ENCODE measurements at regions not wholly inside any gene's neighbourhood (a gene's known extent, or its start where the extent isn't known, plus 50 kb on each side); places are given as distances from the start of the nearest gene placed in this dataset.
"Not testable (repeated sequence)": the region's sequence is repeated elsewhere in the genome, so short reads cannot be mapped to it uniquely, and the experiment has no call there.

DNA sequence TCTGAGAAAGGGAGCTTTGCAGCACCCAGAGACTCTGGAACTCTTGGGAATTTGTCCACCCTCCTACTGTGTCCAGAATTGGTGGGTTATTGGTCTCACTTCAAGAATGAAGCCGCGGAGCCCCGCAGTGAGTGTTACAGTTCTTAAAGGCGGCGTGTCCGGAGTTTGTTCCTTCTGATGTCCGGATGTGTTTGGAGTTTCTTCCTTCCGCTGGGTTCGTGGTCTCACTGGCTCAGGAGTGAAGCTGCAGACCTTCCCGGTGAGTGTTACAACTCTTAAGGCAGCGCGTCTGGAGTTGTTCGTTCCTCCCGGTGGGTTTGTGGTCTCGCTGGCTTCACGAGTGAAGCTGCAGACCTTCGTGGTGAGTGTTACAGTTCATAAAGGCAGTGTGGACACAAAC, 824.7 kb downstream of the LRRTM4 start:
- DNase-seq (ENCODE audit: low spot score), result not testable (repeated sequence)

DNA sequence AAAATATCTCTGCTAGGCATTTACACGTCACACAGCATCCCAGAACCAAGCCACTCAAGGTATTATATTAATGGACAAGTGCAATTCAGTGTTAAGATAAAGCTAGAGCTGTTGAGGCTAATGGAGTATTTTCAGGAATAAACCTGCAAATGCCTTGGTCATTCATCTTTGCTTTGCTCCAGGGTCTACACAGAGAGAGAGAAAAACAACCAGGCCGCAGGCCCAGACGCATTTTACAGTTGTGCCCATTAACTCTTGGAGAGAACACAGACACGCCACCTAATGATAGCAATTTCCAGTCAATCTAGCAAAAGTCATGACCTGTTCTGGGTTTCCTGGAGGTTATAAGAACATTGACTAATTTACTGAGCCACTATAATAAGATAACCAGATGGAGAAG, 829.3 kb downstream of the LRRTM4 start:
- DNase-seq (ENCODE audit: low spot score), result no peak

GRCh38 chr2:76688732-76689131, 833.4 kb downstream of the LRRTM4 start:
- no peak for DNase-seq (ENCODE audit: low spot score)

DNA sequence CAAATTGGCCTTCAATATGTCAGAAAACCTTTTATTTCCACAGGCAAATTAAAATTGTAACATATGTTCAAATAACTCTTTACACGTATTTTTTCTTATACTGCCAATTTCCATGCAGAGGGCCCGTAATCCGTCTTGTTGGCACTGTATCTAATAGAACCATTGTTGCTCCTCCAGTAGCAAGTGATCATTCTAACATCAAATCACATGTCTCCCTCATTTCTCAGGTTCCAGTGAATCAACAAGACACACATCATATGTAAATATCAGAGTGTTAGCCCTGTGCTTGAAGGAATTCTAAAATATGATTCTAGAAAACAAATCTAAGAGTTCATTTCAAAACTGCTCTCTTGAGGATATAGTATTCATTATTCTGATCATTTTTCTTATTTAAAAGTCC, 834.3 kb downstream of the LRRTM4 start:
- DNase-seq (ENCODE audit: low spot score), result no peak

DNA sequence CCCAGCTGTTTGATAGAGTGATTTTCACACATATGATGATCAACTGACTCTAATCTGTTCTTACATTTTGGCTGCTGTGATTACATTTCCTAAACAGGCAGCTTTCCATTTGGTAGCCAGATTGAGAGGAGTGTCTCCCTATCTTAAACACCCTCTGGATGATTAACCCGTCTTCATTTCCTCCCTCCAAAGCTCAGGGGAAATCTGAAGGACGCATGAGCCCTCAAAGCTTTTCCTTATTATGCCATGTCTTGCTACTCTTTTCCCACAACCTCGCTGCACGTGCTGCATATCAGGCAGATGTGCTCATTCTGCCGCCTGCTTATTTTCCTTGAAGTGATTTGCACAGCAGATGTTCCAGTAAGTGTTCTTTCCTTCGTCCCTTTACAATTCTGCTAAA, 837.4 kb downstream of the LRRTM4 start:
- DNase-seq (ENCODE audit: low spot score), result no peak

GRCh38 chr2:76679025-76679396, 843.2 kb downstream of the LRRTM4 start:
- no peak for DNase-seq (ENCODE audit: low spot score)

DNA sequence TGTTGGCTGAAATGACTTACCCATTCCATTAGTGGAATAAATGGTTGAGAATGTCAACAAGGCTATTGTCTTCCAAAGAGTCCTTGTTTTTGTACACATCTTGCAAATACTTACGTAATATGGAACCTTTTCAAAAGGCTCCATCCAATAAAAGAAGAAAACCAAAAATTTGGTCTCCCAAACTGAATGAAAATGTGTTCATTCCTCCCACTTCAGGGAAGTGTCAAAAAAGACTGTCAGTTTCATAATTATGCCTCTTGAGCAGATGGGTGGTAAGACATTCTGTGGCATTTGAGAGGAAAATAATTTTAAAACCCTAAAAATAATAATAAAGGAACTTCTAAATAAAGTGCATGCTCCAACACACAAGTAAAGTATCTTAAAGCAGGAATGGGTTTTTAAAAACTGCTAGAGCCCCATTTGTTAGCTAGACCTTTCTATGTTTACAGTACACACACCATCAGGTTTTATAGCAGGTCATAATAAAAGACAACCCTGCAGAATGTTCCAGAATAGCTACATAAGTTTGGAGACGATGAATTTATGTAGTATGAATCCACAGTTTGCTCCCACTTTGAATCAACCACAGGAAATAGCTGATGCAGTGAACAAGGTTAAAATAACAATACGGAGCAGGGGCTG, 843.7 kb downstream of the LRRTM4 start:
- DNase-seq (ENCODE audit: low spot score), result no peak

DNA sequence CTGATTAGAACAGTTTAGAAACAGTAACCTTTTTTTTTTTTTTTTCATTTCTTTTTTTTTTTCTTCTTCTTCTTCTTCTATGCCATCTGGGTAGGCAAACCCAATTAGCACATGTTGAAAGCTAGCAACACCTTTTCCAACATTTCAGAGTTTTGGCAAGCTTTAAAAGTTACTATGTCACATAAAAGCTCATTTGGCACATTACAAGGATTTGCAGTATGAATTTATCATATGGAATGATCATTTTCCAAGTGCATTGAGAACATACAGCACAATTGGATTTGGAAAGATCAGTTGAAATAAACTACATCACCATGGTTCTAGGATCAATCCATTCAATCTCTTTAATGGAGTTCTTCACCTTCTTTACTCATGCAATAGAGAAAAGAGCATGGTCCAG, 847.0 kb downstream of the LRRTM4 start:
- no peak for DNase-seq (ENCODE audit: low spot score)

- DNase-seq (ENCODE audit: low spot score), result no peak
Observed at GRCh38 chr2:76672798-76673197, 849.4 kb downstream of the LRRTM4 start.

GRCh38 chr2:76669966-76670465, 852.2 kb downstream of the LRRTM4 start:
- no peak for DNase-seq (ENCODE audit: low spot score)

GRCh38 chr2:76668279-76668678, 853.9 kb downstream of the LRRTM4 start:
- no peak for DNase-seq (ENCODE audit: low spot score)

DNA sequence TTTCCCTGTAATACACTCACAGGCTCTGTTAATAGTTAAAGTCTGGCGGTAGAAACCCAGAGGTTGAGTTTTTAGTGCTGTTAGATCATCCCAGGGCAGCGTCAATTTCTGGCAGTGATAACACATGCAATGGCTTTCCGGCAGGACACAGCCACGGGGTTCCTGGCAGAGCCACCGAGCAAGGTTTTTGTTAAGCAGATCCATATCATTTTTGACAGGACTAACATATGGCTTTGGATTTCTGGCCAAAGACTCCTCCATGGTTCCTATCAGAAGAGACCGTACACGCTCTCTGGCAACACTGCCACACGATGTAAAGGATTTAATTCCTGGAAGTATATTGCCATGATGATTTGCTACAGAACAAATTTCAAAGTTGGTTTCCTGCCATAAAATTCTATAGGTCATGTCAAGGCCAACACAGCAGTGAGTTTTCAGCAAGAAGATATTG, 854.3 kb downstream of the LRRTM4 start:
- DNase-seq (ENCODE audit: low spot score), result no peak

GRCh38 chr2:76642129-76642528, 880.0 kb downstream of the LRRTM4 start:
- DNase-seq (ENCODE audit: low spot score), result no peak

DNA sequence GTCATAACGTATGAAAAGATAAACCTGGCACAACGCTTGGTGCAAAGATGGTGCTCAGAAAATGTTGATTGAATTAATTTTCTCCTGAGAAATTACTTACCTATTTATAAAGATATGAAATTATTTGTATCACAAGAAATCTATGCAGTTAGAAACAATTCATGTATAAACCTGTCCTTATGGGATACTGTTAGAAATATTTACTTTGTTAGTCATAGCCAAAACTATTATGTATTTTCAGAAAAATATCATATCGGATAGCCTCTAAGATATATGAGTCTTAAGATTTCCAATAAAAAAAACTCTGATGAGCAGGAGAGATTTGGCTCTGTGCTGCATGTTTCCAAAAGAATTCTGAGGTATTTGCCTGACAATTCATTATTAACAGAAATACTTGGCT, 880.7 kb downstream of the LRRTM4 start:
- DNase-seq (ENCODE audit: low spot score), result no peak

DNA sequence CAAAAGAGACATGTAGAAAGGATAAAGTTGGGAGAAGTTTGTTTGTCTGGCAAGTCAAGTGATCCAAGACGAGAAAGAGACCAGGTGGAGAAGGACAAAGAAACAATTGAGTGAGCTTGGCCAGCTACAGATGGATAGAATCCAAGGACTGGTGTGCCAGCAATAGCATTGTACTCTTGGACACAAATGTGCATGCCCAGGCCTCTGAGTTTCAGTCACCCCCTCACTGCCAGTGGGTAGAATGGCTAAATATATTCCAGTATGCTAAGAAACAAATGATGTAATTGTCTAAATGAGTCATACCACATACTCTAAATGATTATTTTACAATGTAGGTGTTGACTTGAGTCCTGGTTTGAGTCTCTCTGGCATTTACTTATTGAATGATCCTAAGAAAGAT, 881.3 kb downstream of the LRRTM4 start:
- DNase-seq (ENCODE audit: low spot score), result no peak

DNA sequence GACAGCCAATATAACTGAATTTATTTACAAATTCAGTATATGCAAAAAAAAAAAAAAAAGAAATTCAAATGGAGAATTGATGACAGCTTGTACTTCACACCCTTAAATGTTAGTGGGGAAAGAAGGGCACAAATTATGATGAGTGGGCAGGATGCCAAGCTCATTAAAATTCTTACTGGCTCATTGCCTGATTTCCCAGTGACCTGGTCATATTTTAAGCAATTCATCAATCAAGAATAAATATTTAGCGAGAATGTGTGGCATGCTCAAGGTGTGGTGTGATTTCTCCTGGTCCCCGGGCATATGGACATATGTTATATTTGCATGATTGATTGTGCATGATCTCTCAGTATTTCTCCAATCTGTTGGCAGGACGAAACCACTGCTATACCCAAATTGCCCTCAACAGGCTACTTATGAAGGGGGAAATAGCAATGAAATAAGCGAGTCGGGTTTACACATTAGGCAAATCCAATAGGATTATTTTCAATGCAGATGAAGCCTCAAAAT, 883.0 kb downstream of the LRRTM4 start:
- DNase-seq (ENCODE audit: low spot score), result no peak

DNA sequence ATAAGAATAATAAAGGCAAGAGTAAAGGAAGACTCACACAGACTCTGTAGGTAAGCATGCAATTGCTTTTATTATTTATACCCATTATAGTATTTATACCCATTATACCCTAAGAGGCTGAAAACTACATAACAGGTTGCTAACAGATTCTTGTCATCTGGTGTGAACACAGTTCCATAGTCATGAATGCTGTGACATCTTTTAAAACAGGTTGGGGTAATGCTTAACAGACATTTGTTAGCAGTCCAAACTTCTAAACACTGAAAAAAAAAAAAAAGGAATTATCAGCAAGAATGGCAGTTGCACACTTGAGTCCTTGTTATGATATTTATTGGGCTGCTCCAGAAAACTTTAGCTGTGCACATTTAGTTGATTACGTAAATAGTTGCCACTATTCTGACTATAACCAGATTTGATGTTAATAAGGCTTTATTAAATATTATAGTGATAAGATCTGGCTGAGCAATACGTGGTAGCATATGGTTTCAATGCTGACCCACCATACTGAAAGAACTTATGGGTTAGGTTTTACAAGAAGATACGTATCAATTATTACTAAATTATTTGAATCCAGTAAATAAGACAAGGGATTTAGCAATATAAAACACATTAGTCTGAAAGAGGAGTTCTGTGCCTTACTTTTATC, 888.8 kb downstream of the LRRTM4 start:
- no peak for DNase-seq (ENCODE audit: low spot score)

GRCh38 chr2:76625101-76625500, 897.1 kb downstream of the LRRTM4 start:
- DNase-seq (ENCODE audit: low spot score), result no peak

- DNase-seq (ENCODE audit: low spot score), result no peak
Observed at GRCh38 chr2:76613330-76613729, 902.6 kb upstream of the GCFC2 start.

DNA sequence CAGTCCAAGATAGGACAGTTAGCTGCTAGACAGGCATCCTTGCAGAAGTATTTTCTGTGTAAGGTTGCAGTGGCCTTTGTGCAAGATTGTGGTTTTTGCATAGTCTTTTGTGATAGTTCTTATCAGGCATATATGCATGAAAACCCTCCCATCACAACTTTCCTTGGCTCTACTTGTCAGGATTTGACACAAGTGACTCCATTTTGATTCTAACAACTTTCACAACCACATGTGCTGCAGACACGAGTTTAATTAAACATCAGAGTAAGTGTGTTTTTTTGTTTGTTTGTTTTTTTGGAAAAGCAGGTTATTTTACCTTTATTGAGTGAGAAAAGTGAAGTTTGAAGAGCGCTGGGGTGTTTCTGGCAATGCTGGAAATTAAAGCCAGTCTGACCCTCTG, 902.0 kb upstream of the GCFC2 start:
- no peak for DNase-seq (ENCODE audit: low spot score)

DNA sequence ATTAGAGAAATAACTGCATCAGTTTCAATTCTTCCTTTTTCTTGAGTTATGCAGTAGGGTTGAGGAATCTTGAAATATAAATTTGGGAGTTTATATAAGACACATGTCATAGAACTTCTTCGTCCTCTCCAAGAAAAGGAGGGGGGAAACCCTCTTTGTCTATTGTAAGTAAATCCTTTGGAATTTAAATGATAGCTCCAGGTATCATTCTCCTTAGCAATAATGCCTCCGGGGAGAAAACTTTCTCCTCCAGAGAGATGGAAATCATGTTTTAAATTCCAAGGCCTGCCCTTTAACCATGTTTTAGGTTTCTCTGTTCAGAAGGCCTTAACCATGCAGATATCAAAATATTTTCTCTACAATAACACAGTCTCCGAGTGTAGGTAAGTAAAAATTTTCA, 899.7 kb upstream of the GCFC2 start:
- no peak for DNase-seq (ENCODE audit: low spot score)

GRCh38 chr2:76599732-76600368, 889.1 kb upstream of the GCFC2 start:
- DNase-seq (ENCODE audit: low spot score), result peak; percentile 59

GRCh38 chr2:76584474-76584873, 873.8 kb upstream of the GCFC2 start:
- no peak for DNase-seq (ENCODE audit: low spot score)
